ENCODE measurements at regions not wholly inside any gene's neighbourhood (a gene's known extent, or its start where the extent isn't known, plus 50 kb on each side); places are given as distances from the start of the nearest gene placed in this dataset.

GRCh38 chr2:240325016-240326007, 110.2 kb upstream of the GPC1 start:
- Histone ChIP-seq H3K9me3 (ENCODE audit: control insufficient read depth, low read length) (no peaks in the 10 kb centered on the region), H3K9ac (no peak overlapping the region), H3K27ac (no peak overlapping the region)

GRCh38 chr2:240326246-240326645, 109.2 kb upstream of the GPC1 start:
- Histone ChIP-seq H3K4me1 (no peaks in the 10 kb centered on the region), H3K27me3 (ENCODE audit: control insufficient read depth, insufficient read depth, low read length) (no peaks in the 10 kb centered on the region), H3K36me3 (ENCODE audit: control insufficient read depth, insufficient read depth, low read length) (no peaks in the 10 kb centered on the region), H3K9ac (no peak overlapping the region), H3K79me2 (no peaks in the 10 kb centered on the region), H3K4me3 (ENCODE audit: low read depth, low read length) (no peak overlapping the region), H3K9me3 (ENCODE audit: control insufficient read depth, low read length) (no peaks in the 10 kb centered on the region), H3K27ac (no peak overlapping the region), H2AFZ (no peak overlapping the region), H3K4me2 (ENCODE audit: low read length) (no peak overlapping the region)
- TF ChIP-seq CTCF (IDR thresholded peaks at IDR 0.05), result no peak

More at GRCh38 chr2:240325016-240326007, 110.2 kb upstream of the GPC1 start:
- H3K79me2 ChIP-seq, result no peaks in the 10 kb centered on the region
- no peak overlapping the region for H3K4me3 ChIP-seq (ENCODE audit: low read depth, low read length)
- no peaks in the 10 kb centered on the region for H3K4me1 ChIP-seq
- no peaks in the 10 kb centered on the region for H3K27me3 ChIP-seq (ENCODE audit: control insufficient read depth, insufficient read depth, low read length)
- no peaks in the 10 kb centered on the region for H3K36me3 ChIP-seq (ENCODE audit: control insufficient read depth, insufficient read depth, low read length)
- H2AFZ ChIP-seq, result no peak overlapping the region
- H3K4me2 ChIP-seq (ENCODE audit: low read length), result no peak overlapping the region
- no peak for TF ChIP-seq CTCF (IDR thresholded peaks at IDR 0.05)

GRCh38 chr2:240326886-240327285, 108.6 kb upstream of the GPC1 start:
- Histone ChIP-seq H3K36me3 (ENCODE audit: control insufficient read depth, insufficient read depth, low read length) (no peaks in the 10 kb centered on the region), H3K9me3 (ENCODE audit: control insufficient read depth, low read length) (no peaks in the 10 kb centered on the region), H3K4me1 (no peaks in the 10 kb centered on the region), H3K79me2 (no peaks in the 10 kb centered on the region), H3K27me3 (ENCODE audit: control insufficient read depth, insufficient read depth, low read length) (no peaks in the 10 kb centered on the region), H2AFZ (no peak overlapping the region), H3K27ac (no peak overlapping the region), H3K4me3 (ENCODE audit: low read depth, low read length) (no peak overlapping the region), H3K4me2 (ENCODE audit: low read length) (no peak overlapping the region), H3K9ac (no peak overlapping the region)
- TF ChIP-seq CTCF (IDR thresholded peaks at IDR 0.05), result no peak

GRCh38 chr2:240327566-240327965, 107.9 kb upstream of the GPC1 start:
- H3K27me3 ChIP-seq (ENCODE audit: control insufficient read depth, insufficient read depth, low read length), result no peaks in the 10 kb centered on the region
- no peaks in the 10 kb centered on the region for H3K79me2 ChIP-seq
- H3K9ac ChIP-seq, result no peak overlapping the region
- no peak overlapping the region for H3K27ac ChIP-seq
- no peak for TF ChIP-seq CTCF (IDR thresholded peaks at IDR 0.05)
- no peak overlapping the region for H3K4me3 ChIP-seq (ENCODE audit: low read depth, low read length)
- no peaks in the 10 kb centered on the region for H3K9me3 ChIP-seq (ENCODE audit: control insufficient read depth, low read length)
- H3K4me1 ChIP-seq, result no peaks in the 10 kb centered on the region
- no peak overlapping the region for H2AFZ ChIP-seq
- H3K36me3 ChIP-seq (ENCODE audit: control insufficient read depth, insufficient read depth, low read length), result no peaks in the 10 kb centered on the region
- H3K4me2 ChIP-seq (ENCODE audit: low read length), result no peak overlapping the region
